Sigmoid colon (tissue), 4 donors: ENCODE measurements at regions not wholly inside any gene's neighbourhood (a gene's known extent, or its start where the extent isn't known, plus 50 kb on each side); places are given as distances from the start of the nearest gene placed in this dataset.

Experiments
- CTCF ChIP-seq, 4 experiments: fragments of 450-650 bp in 3 of 4; fragments of 200-600 bp in 1 of 4; IDR thresholded peaks; one replicate each; pipeline ENCODE4 v1.5.1; 2016 to 2019; ENCODE audit warnings: antibody characterized with exemption in 4 of 4, mild to moderate bottlenecking in 3 of 4, moderate library complexity in 2 of 4
- POLR2AphosphoS5 ChIP-seq, 4 donors: sonication (generic); formaldehyde crosslinking; IDR thresholded peaks; one replicate each; pipeline ENCODE4 v1.6.1; 2017; ENCODE audit warnings: antibody characterized with exemption in 4 of 4

- no peak for TF ChIP-seq CTCF (IDR thresholded peaks at IDR 0.05)
- no peak for TF ChIP-seq POLR2AphosphoS5 (IDR thresholded peaks at IDR 0.05)
Measured at GRCh38 chr12:40559865-40560264, 132.4 kb upstream of the CNTN1 start.
